Thymus (tissue), 11 donors: ENCODE measurements at regions not wholly inside any gene's neighbourhood (a gene's known extent, or its start where the extent isn't known, plus 50 kb on each side); places are given as distances from the start of the nearest gene placed in this dataset.
A peak's percentile ranks its signal among the peaks of the same experiment; 100 is the strongest.

Experiments used
- DNase-seq, 9 donors: peaks; one replicate each; pipeline ENCODE4 v3.0.0-alpha.2; 2013; ENCODE audit warnings: low spot score in 9 of 9, low read depth in 6 of 9, missing footprints in 1 of 9
- H3K27ac ChIP-seq, 2 donors: one replicate each; pipeline ENCODE4 v1.5.1; 2013; ENCODE audit warnings: control low read depth in 1 of 2, low read depth in 1 of 2, low read length in 1 of 2, mild to moderate bottlenecking in 1 of 2, moderate library complexity in 1 of 2
- H3K27me3 ChIP-seq, 2 donors: one replicate each; pipeline ENCODE4 v1.5.1; 2013; ENCODE audit warnings: low read length in 1 of 2; ENCODE audit not compliant: control insufficient read depth in 2 of 2, insufficient read depth in 1 of 2
- H3K36me3 ChIP-seq, 2 donors: one replicate each; pipeline ENCODE4 v1.5.1; 2013; ENCODE audit warnings: low read length in 1 of 2, mild to moderate bottlenecking in 1 of 2, moderate library complexity in 1 of 2; ENCODE audit not compliant: control insufficient read depth in 2 of 2, insufficient read depth in 2 of 2
- H3K4me1 ChIP-seq, 2 donors: one replicate each; pipeline ENCODE4 v1.5.1; 2013; ENCODE audit warnings: low read length in 2 of 2; ENCODE audit not compliant: control insufficient read depth in 2 of 2, insufficient read depth in 2 of 2
- H3K4me3 ChIP-seq, 2 donors: one replicate each; pipeline ENCODE4 v1.5.1; 2013; ENCODE audit warnings: low read length in 2 of 2, control low read depth in 1 of 2, mild to moderate bottlenecking in 1 of 2
- H3K9me3 ChIP-seq, 2 donors: one replicate each; pipeline ENCODE4 v1.5.1; 2013; ENCODE audit warnings: low read length in 1 of 2, mild to moderate bottlenecking in 1 of 2; ENCODE audit not compliant: control insufficient read depth in 2 of 2, insufficient read depth in 1 of 2
- WGBS: extraction: QIAGEN DNeasy Blood & Tissue Kit; methylation state at CpG from one replicate; pipeline ENCODE4 v1.1.7; 2013; 5-methylcytosine and 5-hydroxymethylcytosine counted together
- donor health status: healthy.

GRCh38 chr6:78593898-78594667 lies 273.3 kb upstream of the IRAK1BP1 start:
- 90% methylated on average over 5 of the region's 5 CpGs for WGBS
- no peak for DNase-seq
- Histone ChIP-seq H3K4me1 (no peaks in the 10 kb centered on the region), H3K4me3 (no peak overlapping the region), H3K27ac (no peak overlapping the region), H3K36me3 (no peaks in the 10 kb centered on the region), H3K9me3 (no peaks in the 10 kb centered on the region), H3K27me3 (no peaks in the 10 kb centered on the region)

GRCh38 chr6:78594668-78595066 lies 272.7 kb upstream of the IRAK1BP1 start:
- Histone ChIP-seq H3K36me3 (no peaks in the 10 kb centered on the region), H3K27me3 (no peaks in the 10 kb centered on the region), H3K4me3 (no peak overlapping the region), H3K27ac (no peak overlapping the region), H3K9me3 (no peaks in the 10 kb centered on the region), H3K4me1 (no peaks in the 10 kb centered on the region)
- DNase-seq: no peak
- WGBS: 90% methylated on average over 2 of the region's 2 CpGs

GRCh38 chr6:78597966-78598365 lies 269.4 kb upstream of the IRAK1BP1 start:
- no peak for DNase-seq
- 93% methylated on average over 5 of the region's 5 CpGs for WGBS
- no peak overlapping the region for H3K4me3 ChIP-seq
- H3K4me1 ChIP-seq: no peaks in the 10 kb centered on the region
- no peaks in the 10 kb centered on the region for H3K27me3 ChIP-seq
- H3K36me3 ChIP-seq: no peaks in the 10 kb centered on the region
- H3K9me3 ChIP-seq: no peaks in the 10 kb centered on the region
- no peak overlapping the region for H3K27ac ChIP-seq

GRCh38 chr6:78598966-78599365 lies 268.4 kb upstream of the IRAK1BP1 start:
- H3K4me1 ChIP-seq: no peaks in the 10 kb centered on the region
- no peak overlapping the region for H3K4me3 ChIP-seq
- 77% methylated on average over 1 of the region's 1 CpG for WGBS
- H3K27ac ChIP-seq: no peak overlapping the region
- no peaks in the 10 kb centered on the region for H3K9me3 ChIP-seq
- DNase-seq: no peak
- no peaks in the 10 kb centered on the region for H3K36me3 ChIP-seq
- no peaks in the 10 kb centered on the region for H3K27me3 ChIP-seq

- Histone ChIP-seq H3K4me1 (no peaks in the 10 kb centered on the region), H3K27me3 (no peaks in the 10 kb centered on the region), H3K27ac (no peak overlapping the region), H3K4me3 (no peak overlapping the region), H3K9me3 (no peaks in the 10 kb centered on the region), H3K36me3 (no peaks in the 10 kb centered on the region)
- WGBS: 93% methylated on average over 2 of the region's 2 CpGs
- no peak for DNase-seq
Observed at GRCh38 chr6:78599526-78599925, 267.8 kb upstream of the IRAK1BP1 start.

GRCh38 chr6:78605909-78606446 lies 261.4 kb upstream of the IRAK1BP1 start:
- WGBS: 93% methylated on average over 2 of the region's 2 CpGs
- no peak for DNase-seq
- Histone ChIP-seq H3K4me1 (no peaks in the 10 kb centered on the region), H3K4me3 (no peak overlapping the region), H3K9me3 (no peaks in the 10 kb centered on the region), H3K27me3 (no peaks in the 10 kb centered on the region), H3K27ac (no peak overlapping the region), H3K36me3 (no peaks in the 10 kb centered on the region)

GRCh38 chr6:78607189-78607588 lies 260.2 kb upstream of the IRAK1BP1 start:
- Histone ChIP-seq H3K4me1 (no peaks in the 10 kb centered on the region), H3K36me3 (no peaks in the 10 kb centered on the region)

GRCh38 chr6:78611102-78611620 lies 256.2 kb upstream of the IRAK1BP1 start:
- Histone ChIP-seq H3K27me3 (no peaks in the 10 kb centered on the region), H3K4me1 (no peaks in the 10 kb centered on the region), H3K9me3 (no peaks in the 10 kb centered on the region), H3K4me3 (no peak overlapping the region), H3K27ac (no peak overlapping the region), H3K36me3 (no peaks in the 10 kb centered on the region)
- 90% methylated on average over 7 of the region's 7 CpGs for WGBS
- no peak for DNase-seq

More at GRCh38 chr6:78607189-78607588, 260.2 kb upstream of the IRAK1BP1 start:
- Histone ChIP-seq H3K27ac (no peak overlapping the region), H3K27me3 (no peaks in the 10 kb centered on the region), H3K4me3 (no peak overlapping the region), H3K9me3 (no peaks in the 10 kb centered on the region)
- DNase-seq: no peak
- whole genome bisulfite sequencing: 98% methylated on average over 1 of the region's 1 CpG

GRCh38 chr6:78611886-78612480 lies 255.4 kb upstream of the IRAK1BP1 start:
- DNase-seq: peak in 1 of 9 donors; percentile 1
- H3K4me1 ChIP-seq: no peaks in the 10 kb centered on the region
- no peaks in the 10 kb centered on the region for H3K9me3 ChIP-seq
- H3K27ac ChIP-seq: no peak overlapping the region
- no peak overlapping the region for H3K4me3 ChIP-seq
- WGBS: 57% methylated on average over 4 of the region's 4 CpGs
- no peaks in the 10 kb centered on the region for H3K36me3 ChIP-seq
- no peaks in the 10 kb centered on the region for H3K27me3 ChIP-seq
